DOHH2 (cell line): ENCODE measurements at regions not wholly inside any gene's neighbourhood (a gene's known extent, or its start where the extent isn't known, plus 50 kb on each side); places are given as distances from the start of the nearest gene placed in this dataset.

ENCODE experiments used
- H3F3A ChIP-seq: fragments of 200-600 bp; sonication (generic), shearing (Covaris generic); 2 replicates; pipeline ENCODE4 v1.6.0; 2016; ENCODE audit warnings: antibody characterized with exemption, mild to moderate bottlenecking; ENCODE audit not compliant: control insufficient read depth, insufficient read depth
- H3K27ac ChIP-seq: fragments of 200-600 bp; sonication (generic); 2 replicates; pipeline ENCODE4 v1.5.1; 2014; ENCODE audit warnings: low read depth, mild to moderate bottlenecking, low read length, moderate library complexity
- H3K27me3 ChIP-seq: fragments of 200-600 bp; sonication (generic); 2 replicates; pipeline ENCODE4 v1.6.1; 2014; ENCODE audit warnings: mild to moderate bottlenecking, low read length, mixed read lengths; ENCODE audit not compliant: control insufficient read depth
- H3K36me3 ChIP-seq: fragments of 200-600 bp; sonication (generic); 2 replicates; pipeline ENCODE4 v1.6.1; 2014; ENCODE audit warnings: mild to moderate bottlenecking, low read length, moderate library complexity, mixed read lengths; ENCODE audit not compliant: control insufficient read depth
- H3K4me1 ChIP-seq: fragments of 200-600 bp; sonication (generic); 2 replicates; pipeline ENCODE4 v1.6.1; 2014; ENCODE audit warnings: mild to moderate bottlenecking, low read length, mixed read lengths; ENCODE audit not compliant: control insufficient read depth
- H3K4me2 ChIP-seq: fragments of 200-600 bp; sonication (generic); 2 replicates; pipeline ENCODE4 v1.6.0; 2014; ENCODE audit warnings: mild to moderate bottlenecking, low read length, moderate library complexity
- H3K4me3 ChIP-seq: fragments of 200-600 bp; sonication (generic); 2 replicates; pipeline ENCODE4 v1.5.1; 2014; ENCODE audit warnings: mild to moderate bottlenecking, low read length, mixed read lengths
- H3K79me2 ChIP-seq: fragments of 200-600 bp; sonication (generic); 2 replicates; pipeline ENCODE4 v1.6.1; 2014; ENCODE audit warnings: mild to moderate bottlenecking, low read length, mixed read lengths; ENCODE audit not compliant: control insufficient read depth
- H3K9me2 ChIP-seq: fragments of 200-600 bp; sonication (generic); replicated peaks from 2 replicates; pipeline ENCODE4 v1.6.1; 2014; ENCODE audit warnings: mild to moderate bottlenecking, low read length, mixed read lengths; ENCODE audit not compliant: control insufficient read depth
- H3K9me3 ChIP-seq: fragments of 200-600 bp; sonication (generic); 2 replicates; pipeline ENCODE4 v1.6.1; 2014; ENCODE audit warnings: antibody characterized with exemption, low read length, mixed read lengths; ENCODE audit not compliant: control insufficient read depth, insufficient read depth
- H4K20me1 ChIP-seq: fragments of 200-600 bp; sonication (generic); 2 replicates; pipeline ENCODE4 v1.6.0; 2014; ENCODE audit warnings: low read depth, mild to moderate bottlenecking, antibody characterized with exemption, low read length, moderate library complexity; ENCODE audit not compliant: control insufficient read depth, insufficient read depth
- EZH2phosphoT487 ChIP-seq: fragments of 200-600 bp; sonication (generic); IDR thresholded peaks from 2 replicates; pipeline ENCODE4 v1.6.1; 2017; ENCODE audit warnings: borderline replicate concordance, mild to moderate bottlenecking, antibody characterized with exemption, low read length, moderate library complexity, mixed read lengths
- TF ChIP-seq, protein P1 (sequence below): fragments of 200-600 bp; sonication (generic); IDR thresholded peaks from one replicate; pipeline ENCODE4 v1.5.1; 2014; ENCODE audit warnings: antibody characterized with exemption, mild to moderate bottlenecking, low read depth, low read length; ENCODE audit not compliant: poor library complexity, severe bottlenecking

DNA sequence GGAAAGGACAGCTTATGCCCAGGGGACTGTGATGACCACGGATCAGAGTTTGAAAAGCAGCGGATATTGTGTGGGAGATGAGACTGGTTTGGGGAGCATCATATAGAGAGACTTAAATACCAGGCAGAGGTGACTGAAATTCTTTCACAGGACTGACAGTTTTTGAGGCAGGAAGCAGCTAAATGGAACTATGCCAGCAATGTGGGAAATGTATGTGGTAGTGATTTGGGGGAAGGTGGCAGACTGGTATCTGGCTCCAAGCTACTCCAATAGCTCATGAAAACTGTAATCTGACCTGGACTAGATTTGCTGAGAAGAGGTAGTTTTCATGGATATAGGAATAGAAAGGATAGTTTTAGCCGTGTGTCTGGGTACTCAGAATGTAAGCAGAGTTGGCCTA lies 592.6 kb downstream of the REEP3 start:
- Histone ChIP-seq H3K79me2 (no peaks in the 10 kb centered on the region), H3K27ac (no peak overlapping the region), H3K4me1 (no peaks in the 10 kb centered on the region), H4K20me1 (no peaks in the 10 kb centered on the region), H3K4me2 (no peak overlapping the region), H3K27me3 (no peaks in the 10 kb centered on the region), H3K4me3 (no peak overlapping the region), H3K9me2 (no peaks in the 10 kb centered on the region), H3K36me3 (no peaks in the 10 kb centered on the region), H3K9me3 (no peaks in the 10 kb centered on the region), H3F3A (no peaks in the 10 kb centered on the region)
- no peak for TF ChIP-seq EZH2phosphoT487
- TF ChIP-seq, protein P1, sequence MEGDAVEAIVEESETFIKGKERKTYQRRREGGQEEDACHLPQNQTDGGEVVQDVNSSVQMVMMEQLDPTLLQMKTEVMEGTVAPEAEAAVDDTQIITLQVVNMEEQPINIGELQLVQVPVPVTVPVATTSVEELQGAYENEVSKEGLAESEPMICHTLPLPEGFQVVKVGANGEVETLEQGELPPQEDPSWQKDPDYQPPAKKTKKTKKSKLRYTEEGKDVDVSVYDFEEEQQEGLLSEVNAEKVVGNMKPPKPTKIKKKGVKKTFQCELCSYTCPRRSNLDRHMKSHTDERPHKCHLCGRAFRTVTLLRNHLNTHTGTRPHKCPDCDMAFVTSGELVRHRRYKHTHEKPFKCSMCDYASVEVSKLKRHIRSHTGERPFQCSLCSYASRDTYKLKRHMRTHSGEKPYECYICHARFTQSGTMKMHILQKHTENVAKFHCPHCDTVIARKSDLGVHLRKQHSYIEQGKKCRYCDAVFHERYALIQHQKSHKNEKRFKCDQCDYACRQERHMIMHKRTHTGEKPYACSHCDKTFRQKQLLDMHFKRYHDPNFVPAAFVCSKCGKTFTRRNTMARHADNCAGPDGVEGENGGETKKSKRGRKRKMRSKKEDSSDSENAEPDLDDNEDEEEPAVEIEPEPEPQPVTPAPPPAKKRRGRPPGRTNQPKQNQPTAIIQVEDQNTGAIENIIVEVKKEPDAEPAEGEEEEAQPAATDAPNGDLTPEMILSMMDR, result no peak

DNA sequence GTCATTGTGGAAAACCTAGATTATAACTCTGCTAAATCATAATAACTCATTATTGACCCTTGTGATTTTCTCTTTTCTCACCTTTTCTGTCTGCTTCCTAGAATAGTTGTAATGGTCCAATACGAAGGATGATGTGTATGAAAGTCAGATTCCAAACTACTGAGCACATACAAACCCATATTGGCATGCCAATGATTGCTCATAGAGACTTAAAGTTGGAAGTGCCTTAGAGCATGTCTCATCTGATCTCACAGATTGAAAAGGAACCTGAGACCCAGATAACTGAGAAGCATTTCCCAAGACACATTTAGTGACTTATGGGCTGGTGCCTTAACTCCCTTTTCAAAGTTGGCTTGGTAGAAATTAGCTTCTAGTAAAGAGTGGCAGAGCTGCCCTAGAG lies 594.3 kb downstream of the REEP3 start:
- no peaks in the 10 kb centered on the region for H4K20me1 ChIP-seq
- H3K79me2 ChIP-seq, result no peaks in the 10 kb centered on the region
- H3K4me3 ChIP-seq, result no peak overlapping the region
- H3K4me1 ChIP-seq, result no peaks in the 10 kb centered on the region
- H3K9me2 ChIP-seq, result no peaks in the 10 kb centered on the region
- H3K9me3 ChIP-seq, result no peaks in the 10 kb centered on the region
- H3K4me2 ChIP-seq, result no peak overlapping the region
- H3K27ac ChIP-seq, result no peak overlapping the region
- H3F3A ChIP-seq, result no peaks in the 10 kb centered on the region
- no peaks in the 10 kb centered on the region for H3K27me3 ChIP-seq
- TF ChIP-seq, protein P1, result no peak
- no peak for TF ChIP-seq EZH2phosphoT487
- H3K36me3 ChIP-seq, result no peaks in the 10 kb centered on the region

DNA sequence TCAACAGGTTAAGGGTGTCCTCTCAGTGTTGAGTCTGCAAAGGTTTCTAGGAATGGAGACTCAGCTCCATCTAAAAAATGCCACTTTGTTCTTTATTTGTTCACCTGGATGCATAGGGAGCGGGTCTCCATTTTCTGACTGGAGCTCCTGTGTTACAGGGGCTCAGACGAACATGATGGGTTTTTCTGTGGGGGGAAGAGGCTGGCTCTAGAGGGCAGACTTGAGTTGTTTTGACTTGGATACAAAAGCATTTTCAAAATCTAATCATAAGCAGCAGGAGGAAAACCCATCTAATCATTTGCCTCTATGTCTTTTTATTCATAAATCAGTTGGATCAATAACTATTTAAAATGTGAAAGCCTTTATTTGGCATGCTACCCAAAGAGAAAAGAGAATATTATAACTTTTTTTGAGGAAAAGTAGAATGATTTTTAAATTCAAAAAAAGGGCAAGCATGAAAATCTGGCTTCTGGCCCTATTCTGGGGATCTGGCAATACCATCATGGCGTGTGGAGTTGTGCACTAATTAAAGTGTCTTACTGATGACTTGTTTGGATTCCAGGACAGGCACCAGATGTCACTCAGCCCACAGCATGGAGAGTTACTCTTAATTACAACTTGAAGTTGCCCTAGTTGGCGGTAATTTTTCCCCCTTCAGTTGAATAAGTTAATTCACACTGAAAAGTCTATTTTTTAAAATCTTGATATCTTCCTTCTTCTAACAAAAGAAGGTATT lies 594.9 kb downstream of the REEP3 start:
- H3K9me2 ChIP-seq, result no peaks in the 10 kb centered on the region
- H3K4me1 ChIP-seq, result no peaks in the 10 kb centered on the region
- no peaks in the 10 kb centered on the region for H3F3A ChIP-seq
- no peaks in the 10 kb centered on the region for H3K27me3 ChIP-seq
- no peak overlapping the region for H3K4me2 ChIP-seq
- H4K20me1 ChIP-seq, result no peaks in the 10 kb centered on the region
- H3K36me3 ChIP-seq, result no peaks in the 10 kb centered on the region
- no peaks in the 10 kb centered on the region for H3K9me3 ChIP-seq
- H3K4me3 ChIP-seq, result no peak overlapping the region
- no peak for TF ChIP-seq EZH2phosphoT487
- TF ChIP-seq, protein P1, result peak; percentile 56
- no peak overlapping the region for H3K27ac ChIP-seq
- H3K79me2 ChIP-seq, result no peaks in the 10 kb centered on the region
